Tibial nerve (tissue), 4 donors: ENCODE measurements at regions not wholly inside any gene's neighbourhood (a gene's known extent, or its start where the extent isn't known, plus 50 kb on each side); places are given as distances from the start of the nearest gene placed in this dataset.

Experiments used
- DNase-seq, 2 donors: peaks; one replicate each; pipeline ENCODE4 v3.0.0-alpha.2; 2019; ENCODE audit warnings: low spot score in 2 of 2
- H3K27ac ChIP-seq, 4 donors: fragments of 200-600 bp; sonication (generic) in 3 of 4; one replicate each; pipeline ENCODE4 v1.5.1; 2017 to 2019; ENCODE audit warnings: mild to moderate bottlenecking in 1 of 4
- H3K27me3 ChIP-seq, 2 donors: fragments of 200-600 bp; sonication (generic) in 1 of 2; one replicate each; pipeline versions ENCODE4 v1.5.1 to v1.6.0; 2017 to 2019
- H3K36me3 ChIP-seq, 3 donors: fragments of 200-600 bp; sonication (generic); one replicate each; pipeline ENCODE4 v1.5.1; 2018 to 2019
- H3K4me1 ChIP-seq, 4 donors: fragments of 200-600 bp; sonication (generic) in 3 of 4; one replicate each; pipeline ENCODE4 v1.5.1; 2017 to 2019
- H3K4me3 ChIP-seq, 4 donors: fragments of 200-600 bp; sonication (generic) in 3 of 4; one replicate each; pipeline ENCODE4 v1.5.1; 2017 to 2019; ENCODE audit warnings: mild to moderate bottlenecking in 1 of 4, moderate library complexity in 1 of 4
- H3K9me3 ChIP-seq, 4 donors: fragments of 200-600 bp; sonication (generic) in 3 of 4; one replicate each; pipeline ENCODE4 v1.5.1; 2017 to 2019
- EP300 ChIP-seq, 2 donors: sonication (generic); formaldehyde crosslinking; IDR thresholded peaks; one replicate each; pipeline ENCODE4 v1.6.1; 2017; ENCODE audit warnings: antibody characterized with exemption in 2 of 2, mild to moderate bottlenecking in 1 of 2
- POLR2A ChIP-seq, 2 donors: fragments of 450-650 bp; IDR thresholded peaks; one replicate each; pipeline ENCODE4 v1.6.1; 2017; ENCODE audit warnings: antibody characterized with exemption in 2 of 2, mild to moderate bottlenecking in 2 of 2, moderate library complexity in 2 of 2
- WGBS, 2 donors: methylation state at CpG; one replicate each; pipeline ENCODE4 v1.1.5; 2018; 5-methylcytosine and 5-hydroxymethylcytosine counted together
- TF ChIP-seq, protein P1 (sequence below), 5 experiments: fragments of 200-600 bp in 3 of 5; fragments of 450-650 bp in 2 of 5; sonication (generic) in 3 of 5; IDR thresholded peaks; one replicate each; pipeline ENCODE4 v1.5.1; 2016 to 2019; ENCODE audit warnings: antibody characterized with exemption in 5 of 5, mild to moderate bottlenecking in 3 of 5, moderate library complexity in 2 of 5

DNA sequence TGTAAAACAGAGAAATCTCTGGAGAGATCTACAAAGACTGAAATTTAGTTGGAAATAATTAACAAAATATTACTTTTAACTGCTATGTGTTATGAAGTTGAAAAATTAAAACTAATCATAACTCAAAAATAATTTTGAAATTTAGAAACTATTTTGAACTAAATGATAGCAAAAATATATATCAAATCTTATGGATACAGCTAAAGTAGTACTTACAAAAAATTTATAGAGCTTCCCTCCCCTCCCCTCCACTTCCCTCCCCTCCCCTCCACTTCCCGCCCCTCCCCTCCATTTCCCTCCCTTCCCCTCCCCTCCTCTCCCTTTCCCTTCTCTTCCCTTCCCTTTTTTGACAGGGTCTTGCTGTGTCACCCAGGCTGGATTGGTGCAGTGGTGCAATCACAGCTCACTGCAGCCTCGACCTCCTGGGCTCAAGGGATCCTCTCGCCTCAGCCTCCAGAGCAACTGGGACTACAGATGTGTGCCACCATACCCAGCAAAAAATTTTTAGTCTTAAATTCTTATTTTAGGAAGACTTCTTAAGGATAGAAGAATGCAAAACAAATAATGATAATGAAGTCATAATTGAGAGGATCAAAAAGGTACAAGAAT is 87.2 kb upstream of the RGS17 start:
- H3K4me3 ChIP-seq: no peak overlapping the region
- no peaks in the 10 kb centered on the region for H3K9me3 ChIP-seq
- H3K36me3 ChIP-seq: no peaks in the 10 kb centered on the region
- H3K27ac ChIP-seq: no peak overlapping the region
- WGBS, 2 donors: 75 to 86% methylated on average over 3 of the region's 3 CpGs
- DNase-seq: no peak
- no peaks in the 10 kb centered on the region for H3K4me1 ChIP-seq
- no peak for TF ChIP-seq POLR2A (IDR thresholded peaks at IDR 0.05)
- no peak for TF ChIP-seq EP300 (IDR thresholded peaks at IDR 0.05)
- TF ChIP-seq, protein P1, sequence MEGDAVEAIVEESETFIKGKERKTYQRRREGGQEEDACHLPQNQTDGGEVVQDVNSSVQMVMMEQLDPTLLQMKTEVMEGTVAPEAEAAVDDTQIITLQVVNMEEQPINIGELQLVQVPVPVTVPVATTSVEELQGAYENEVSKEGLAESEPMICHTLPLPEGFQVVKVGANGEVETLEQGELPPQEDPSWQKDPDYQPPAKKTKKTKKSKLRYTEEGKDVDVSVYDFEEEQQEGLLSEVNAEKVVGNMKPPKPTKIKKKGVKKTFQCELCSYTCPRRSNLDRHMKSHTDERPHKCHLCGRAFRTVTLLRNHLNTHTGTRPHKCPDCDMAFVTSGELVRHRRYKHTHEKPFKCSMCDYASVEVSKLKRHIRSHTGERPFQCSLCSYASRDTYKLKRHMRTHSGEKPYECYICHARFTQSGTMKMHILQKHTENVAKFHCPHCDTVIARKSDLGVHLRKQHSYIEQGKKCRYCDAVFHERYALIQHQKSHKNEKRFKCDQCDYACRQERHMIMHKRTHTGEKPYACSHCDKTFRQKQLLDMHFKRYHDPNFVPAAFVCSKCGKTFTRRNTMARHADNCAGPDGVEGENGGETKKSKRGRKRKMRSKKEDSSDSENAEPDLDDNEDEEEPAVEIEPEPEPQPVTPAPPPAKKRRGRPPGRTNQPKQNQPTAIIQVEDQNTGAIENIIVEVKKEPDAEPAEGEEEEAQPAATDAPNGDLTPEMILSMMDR (IDR thresholded peaks at IDR 0.05): no peak
- H3K27me3 ChIP-seq: no peaks in the 10 kb centered on the region

GRCh38 chr6:153216789-153217188 is 85.7 kb upstream of the RGS17 start:
- Histone ChIP-seq H3K27me3 (no peaks in the 10 kb centered on the region), H3K4me1 (no peaks in the 10 kb centered on the region), H3K36me3 (no peaks in the 10 kb centered on the region), H3K9me3 (no peaks in the 10 kb centered on the region), H3K27ac (no peak overlapping the region), H3K4me3 (no peak overlapping the region)
- WGBS, 2 donors: 72 to 78% methylated on average over 2 of the region's 2 CpGs
- TF ChIP-seq EP300 (IDR thresholded peaks at IDR 0.05) (no peak), POLR2A (IDR thresholded peaks at IDR 0.05) (no peak)
- TF ChIP-seq, protein P1 (IDR thresholded peaks at IDR 0.05): no peak
- DNase-seq: no peak

GRCh38 chr6:153215242-153215641 is 84.2 kb upstream of the RGS17 start:
- H3K4me3 ChIP-seq: no peak overlapping the region
- DNase-seq: no peak
- H3K27me3 ChIP-seq: no peaks in the 10 kb centered on the region
- TF ChIP-seq, protein P1 (IDR thresholded peaks at IDR 0.05): no peak
- TF ChIP-seq EP300 (IDR thresholded peaks at IDR 0.05) (no peak), POLR2A (IDR thresholded peaks at IDR 0.05) (no peak)
- no peak overlapping the region for H3K27ac ChIP-seq
- no peaks in the 10 kb centered on the region for H3K9me3 ChIP-seq
- WGBS, 2 donors: 66 to 67% methylated on average over 5 of the region's 5 CpGs
- H3K36me3 ChIP-seq: no peaks in the 10 kb centered on the region
- no peaks in the 10 kb centered on the region for H3K4me1 ChIP-seq

DNA sequence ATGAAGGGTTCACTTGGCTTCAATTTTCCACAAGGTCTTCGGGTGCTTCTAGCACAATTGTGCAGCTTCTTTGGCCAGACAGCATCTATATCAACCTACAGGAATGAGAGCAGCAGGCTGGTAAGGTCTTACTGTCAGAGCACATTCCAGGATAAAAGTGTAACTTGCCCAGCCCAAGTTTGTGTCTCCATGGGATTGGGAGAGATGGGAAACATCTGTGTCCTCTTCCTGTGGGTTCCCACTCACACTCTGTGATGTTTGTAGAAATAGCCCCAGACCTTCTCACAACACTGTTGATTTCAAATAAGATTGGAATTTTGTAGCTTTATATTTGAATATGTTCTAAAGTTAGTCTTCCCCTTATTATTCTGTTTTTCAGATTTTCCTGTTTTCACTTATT is 83.4 kb upstream of the RGS17 start:
- Histone ChIP-seq H3K9me3 (no peaks in the 10 kb centered on the region), H3K4me1 (no peaks in the 10 kb centered on the region), H3K36me3 (no peaks in the 10 kb centered on the region), H3K4me3 (no peak overlapping the region), H3K27ac (no peak overlapping the region), H3K27me3 (no peaks in the 10 kb centered on the region)
- TF ChIP-seq EP300 (IDR thresholded peaks at IDR 0.05): no peak
- TF ChIP-seq POLR2A (IDR thresholded peaks at IDR 0.05): no peak
- TF ChIP-seq, protein P1 (IDR thresholded peaks at IDR 0.05): no peak
- DNase-seq: no peak
- 61 to 67% methylated on average over 1 of the region's 1 CpG for WGBS, 2 donors

GRCh38 chr6:153210083-153210482 is 79.0 kb upstream of the RGS17 start:
- 30 to 33% methylated on average over 5 of the region's 5 CpGs for WGBS, 2 donors
- no peak overlapping the region for H3K27ac ChIP-seq
- H3K4me3 ChIP-seq: no peak overlapping the region
- no peaks in the 10 kb centered on the region for H3K9me3 ChIP-seq
- TF ChIP-seq, protein P1 (IDR thresholded peaks at IDR 0.05): no peak
- DNase-seq: no peak
- no peaks in the 10 kb centered on the region for H3K27me3 ChIP-seq
- no peaks in the 10 kb centered on the region for H3K36me3 ChIP-seq
- no peaks in the 10 kb centered on the region for H3K4me1 ChIP-seq
